HG03095 (cell line): ENCODE measurements at regions not wholly inside any gene's neighbourhood (a gene's known extent, or its start where the extent isn't known, plus 50 kb on each side); places are given as distances from the start of the nearest gene placed in this dataset.
"Not testable (repeated sequence)": the region's sequence is repeated elsewhere in the genome, so short reads cannot be mapped to it uniquely, and the experiment has no call there.

Experiments used
- ATAC-seq: cut with Tn5 transposase; IDR thresholded peaks from one replicate; pipeline ENCODE4 v1.9.1; 2021; ENCODE audit warnings: moderate library complexity; ENCODE audit not compliant: unreplicated experiment

GRCh38 chr2:163198972-163199371, 360.4 kb upstream of the KCNH7 start:
- no peak for ATAC-seq

DNA sequence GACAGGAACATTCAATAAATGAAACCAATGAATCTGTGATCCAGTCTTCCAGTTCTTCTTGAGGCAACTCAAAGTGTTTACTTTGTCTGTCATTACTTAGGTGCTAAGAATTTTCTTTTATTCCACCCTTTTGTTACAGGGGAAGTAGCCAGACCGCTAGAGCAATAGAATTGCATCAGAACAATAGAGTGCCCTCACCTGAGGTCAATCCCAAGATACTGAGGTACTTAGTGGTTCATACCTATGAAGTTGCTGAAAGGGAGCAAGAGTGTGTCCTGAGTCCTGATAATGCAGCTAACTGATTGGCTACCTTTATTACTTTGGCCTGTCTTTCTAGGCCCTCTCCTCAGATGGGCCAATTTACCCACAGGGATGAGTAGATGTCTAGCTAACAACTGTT, 359.4 kb upstream of the KCNH7 start:
- no peak for ATAC-seq

DNA sequence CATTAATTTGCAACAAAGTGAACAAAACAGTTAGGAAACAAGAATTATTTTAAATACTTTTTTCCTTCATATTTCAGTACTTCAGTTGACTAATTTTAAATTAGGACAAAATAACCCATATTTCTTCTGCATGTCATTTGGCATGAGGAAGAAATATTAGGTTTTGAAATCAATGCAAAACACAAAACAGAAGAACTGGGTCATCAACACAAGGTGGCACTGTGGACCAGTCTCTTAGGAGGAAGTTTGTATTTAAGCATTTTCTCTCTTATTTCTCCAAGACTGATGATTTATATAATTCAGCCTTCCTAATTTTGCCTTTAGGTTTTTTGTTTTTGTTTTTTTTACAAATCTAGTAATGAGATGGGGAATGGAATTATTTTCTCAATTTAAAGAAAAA, 352.8 kb upstream of the KCNH7 start:
- ATAC-seq = no peak

- ATAC-seq = no peak
Measured at GRCh38 chr2:163187995-163188655, 349.6 kb upstream of the KCNH7 start.

GRCh38 chr2:163187119-163187518, 348.6 kb upstream of the KCNH7 start:
- no peak for ATAC-seq

DNA sequence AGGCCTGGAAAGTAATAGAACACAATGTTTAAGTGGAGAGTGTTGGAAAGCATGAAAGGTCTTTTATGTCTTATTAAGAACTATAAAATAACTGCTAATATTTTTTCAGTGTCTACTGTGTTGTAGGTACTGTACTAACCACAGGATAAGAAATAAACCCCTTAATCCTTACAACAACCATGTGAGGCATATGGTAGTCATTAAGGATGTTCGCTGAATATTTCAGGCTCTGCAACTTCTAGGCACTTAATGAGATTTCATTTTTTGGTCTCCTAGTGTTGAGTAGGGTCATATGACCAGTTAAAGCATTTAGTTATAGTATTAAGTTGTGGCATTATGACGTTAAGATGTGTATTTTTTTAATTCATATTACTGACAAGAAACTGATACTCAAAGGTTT, 346.6 kb upstream of the KCNH7 start:
- no peak for ATAC-seq

GRCh38 chr2:163182764-163183354, 344.3 kb upstream of the KCNH7 start:
- ATAC-seq = peak; percentile 72

- ATAC-seq = no peak
Measured at GRCh38 chr2:163177592-163177991, 339.0 kb upstream of the KCNH7 start.

DNA sequence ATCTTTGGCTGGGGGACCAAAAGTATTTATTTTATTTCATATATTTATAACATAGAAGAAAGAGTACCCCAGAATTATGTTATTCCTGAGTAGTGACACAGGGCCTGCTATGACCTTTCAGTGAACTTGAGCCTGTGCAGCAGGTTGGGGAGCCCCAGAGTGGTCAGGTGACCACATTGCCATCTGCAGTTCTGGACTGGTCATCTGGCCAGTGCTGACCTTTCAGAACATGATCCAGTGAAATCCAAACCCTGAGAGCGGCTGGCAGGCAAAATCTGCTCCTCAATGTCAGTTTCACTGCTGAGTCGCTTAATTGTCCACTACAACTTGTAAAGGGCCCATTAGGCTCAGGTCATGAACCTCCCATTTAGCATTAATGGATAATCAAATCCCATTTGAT, 336.7 kb upstream of the KCNH7 start:
- ATAC-seq = no peak

GRCh38 chr2:163173591-163173990, 335.0 kb upstream of the KCNH7 start:
- no peak for ATAC-seq

- no peak for ATAC-seq
Measured at GRCh38 chr2:163171786-163172530, 333.4 kb upstream of the KCNH7 start.

GRCh38 chr2:163157891-163158496, 319.4 kb upstream of the KCNH7 start:
- no peak for ATAC-seq

DNA sequence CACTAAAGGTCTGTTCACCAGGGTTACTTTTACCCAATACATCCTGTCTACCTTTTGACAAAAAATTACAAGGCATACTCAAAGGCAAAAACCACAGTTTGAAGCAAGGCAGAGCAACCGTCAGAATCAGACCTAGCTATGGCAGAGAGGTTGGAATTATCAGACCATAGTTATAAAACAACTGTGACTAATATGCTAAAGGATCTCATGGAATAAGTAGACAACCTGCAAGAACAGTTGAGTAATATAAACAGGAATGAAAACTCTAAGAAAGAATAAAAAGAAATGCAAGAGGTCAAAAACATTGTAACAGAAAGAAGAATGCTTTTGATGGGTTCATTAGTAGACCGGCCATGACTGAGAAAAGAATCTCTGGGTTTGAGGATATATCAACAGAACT, 318.8 kb upstream of the KCNH7 start:
- ATAC-seq = no peak

DNA sequence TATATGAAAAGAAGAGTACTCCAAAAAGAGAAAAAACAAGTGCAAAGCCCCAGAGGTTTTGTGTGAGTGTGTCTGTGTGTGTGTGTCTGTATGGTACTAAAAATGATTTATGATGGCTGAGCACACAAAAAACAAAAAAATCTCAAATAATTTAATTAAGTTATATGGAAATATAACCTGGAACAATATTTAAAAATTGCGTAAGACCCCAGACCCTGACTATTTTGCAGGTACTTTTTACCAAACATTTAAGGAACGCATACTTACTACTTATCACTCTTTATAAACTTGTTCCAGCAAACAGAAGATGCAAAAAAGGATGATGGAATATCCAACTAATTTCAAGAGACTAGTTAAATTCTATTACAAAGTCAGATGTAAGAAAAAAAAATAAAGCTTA, 317.4 kb upstream of the KCNH7 start:
- ATAC-seq = no peak

GRCh38 chr2:163155279-163155883, 316.8 kb upstream of the KCNH7 start:
- peak; percentile 76 for ATAC-seq

- no peak for ATAC-seq
Measured at GRCh38 chr2:163142618-163143017, 304.1 kb upstream of the KCNH7 start.

DNA sequence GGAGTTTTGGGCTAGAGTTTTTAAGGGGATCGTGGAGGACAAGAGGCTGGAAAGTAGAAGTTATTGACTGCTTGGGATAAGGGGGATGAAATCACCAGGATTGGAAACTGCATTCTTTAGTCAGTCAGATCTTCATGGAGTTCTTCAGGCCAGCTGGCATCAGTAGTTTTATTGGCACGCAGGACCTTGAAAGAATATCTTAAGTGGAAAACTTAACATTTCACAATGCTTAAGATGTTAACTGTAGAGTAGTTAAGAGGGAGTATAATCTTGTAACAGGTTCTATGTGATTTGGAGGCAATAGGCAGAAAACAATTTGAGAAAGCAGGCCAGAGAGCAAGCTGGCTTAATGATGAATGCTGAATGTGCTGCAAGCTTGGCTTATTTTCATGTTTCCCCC, 300.4 kb upstream of the KCNH7 start:
- ATAC-seq = no peak

GRCh38 chr2:163135256-163135655, 296.7 kb upstream of the KCNH7 start:
- ATAC-seq = no peak

- no peak for ATAC-seq
Measured at GRCh38 chr2:163133602-163134001, 295.0 kb upstream of the KCNH7 start.

- ATAC-seq = no peak
Measured at GRCh38 chr2:163132850-163133249, 294.3 kb upstream of the KCNH7 start.

DNA sequence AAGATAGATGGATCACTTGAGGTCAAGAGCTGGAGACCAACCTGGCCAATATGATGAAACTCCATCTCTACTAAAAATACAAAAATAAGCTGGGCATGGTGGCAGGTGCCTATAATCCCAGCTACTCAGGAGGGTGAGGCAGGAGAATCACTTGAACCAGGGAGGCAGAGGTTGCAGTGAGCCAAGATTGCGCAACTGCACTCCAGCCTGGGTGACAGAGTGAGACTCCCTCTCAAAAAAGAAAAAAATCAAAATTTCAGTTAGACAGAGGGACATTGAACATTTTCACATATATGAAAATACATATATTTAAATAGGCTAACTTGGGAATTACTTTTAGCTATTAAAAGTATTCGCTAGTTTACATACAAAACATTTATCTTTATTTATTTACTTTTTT, 293.6 kb upstream of the KCNH7 start:
- ATAC-seq = not testable (repeated sequence)
